ENCODE measurements at regions not wholly inside any gene's neighbourhood (a gene's known extent, or its start where the extent isn't known, plus 50 kb on each side); places are given as distances from the start of the nearest gene placed in this dataset.

DNA sequence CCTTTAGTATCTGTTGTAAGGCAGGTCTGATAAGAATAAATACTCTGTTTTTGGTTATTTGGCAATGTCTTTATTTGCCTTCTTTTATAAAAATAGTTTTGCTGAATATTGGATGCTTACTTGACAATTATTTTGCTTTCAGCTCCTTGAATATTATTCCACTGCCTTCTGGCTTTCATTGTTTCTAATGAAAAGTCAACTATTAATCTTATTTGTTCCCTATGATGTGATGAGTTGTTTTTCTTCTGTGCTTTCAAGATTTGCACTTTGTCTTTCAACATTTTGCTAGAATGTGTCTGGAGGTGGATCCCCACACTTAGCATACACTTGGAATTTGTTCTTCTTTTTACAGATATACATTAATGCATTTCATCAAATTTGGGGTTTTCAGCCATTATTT, 203.8 kb upstream of the PTPRZ1 start:
- FAIRE-seq = no peak
- no peak overlapping the region for H3K9ac ChIP-seq (replicated peaks; ENCODE audit: extremely low read depth, insufficient read depth, low read length)
- dilution Hi-C loops (cut with MboI; ENCODE audit: extremely low pct_ligation_motif_present, low sequenced_read_pairs) = no loop called here

DNA sequence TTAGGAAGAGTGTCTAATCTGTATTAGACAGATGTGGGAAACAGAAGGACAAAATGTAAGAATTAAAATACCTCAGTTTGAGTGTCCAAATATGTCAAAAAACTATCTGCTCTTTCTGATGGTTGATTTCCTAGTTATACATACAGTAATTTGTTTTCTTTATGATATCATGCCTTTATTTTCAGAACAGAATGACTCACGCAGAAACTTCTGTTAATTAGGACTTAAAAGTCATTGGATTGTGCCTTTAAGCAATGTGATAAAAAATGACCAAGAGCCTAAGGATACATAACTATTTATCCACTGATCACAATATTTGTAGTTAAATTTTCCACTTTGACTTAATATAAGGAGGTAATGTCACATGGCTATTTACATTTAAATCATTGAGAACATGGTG, 206.7 kb upstream of the PTPRZ1 start:
- no peaks in the 10 kb centered on the region for H3K9me3 ChIP-seq (replicated peaks; ENCODE audit: control insufficient read depth, insufficient read depth, low read length)
- intact Hi-C loops (cut with micrococcal nuclease) (no loop called here), dilution Hi-C loops (cut with MboI; ENCODE audit: extremely low pct_ligation_motif_present, low sequenced_read_pairs) (no loop called here)
- H3K9ac ChIP-seq (replicated peaks; ENCODE audit: extremely low read depth, insufficient read depth, low read length) = no peak overlapping the region
- CTCF ChIA-PET = interaction anchor here (1.1 kb wide), 1 partner anchor 350 kb away, joined by 4 read pairs; no protein-coding TSS in a partner anchor
- peak; percentile 4 for FAIRE-seq
- peak; percentile 25 for TF ChIP-seq FOS (IDR thresholded peaks at IDR 0.05; ENCODE audit: borderline replicate concordance, insufficient read depth, low read length)
- TF ChIP-seq POLR2A (IDR thresholded peaks at IDR 0.05; ENCODE audit: low read depth, low read length) = no peak
- H3K9me1 ChIP-seq (replicated peaks; ENCODE audit: control insufficient read depth, extremely low read depth, insufficient read depth, low read length) = no peaks in the 10 kb centered on the region
- no TSS peak for BruUV-seq (replicated peaks)
- H4K20me1 ChIP-seq (replicated peaks; ENCODE audit: control insufficient read depth, extremely low read depth, insufficient read depth, low read length) = no peaks in the 10 kb centered on the region
- DNase-seq (ENCODE audit: low read depth, low spot score) = peak; percentile 21
- no peak overlapping the region for H3K27ac ChIP-seq (ENCODE audit: insufficient read depth, low read depth, low read length)
- H3K79me2 ChIP-seq (ENCODE audit: control insufficient read depth, insufficient read depth, low read length) = no peaks in the 10 kb centered on the region
- H2AFZ ChIP-seq (ENCODE audit: low read depth, low read length) = no peak overlapping the region
- no peak overlapping the region for H3K4me3 ChIP-seq (replicated peaks in 1 of 3; ENCODE audit: insufficient read depth in 1 of 3, low read depth in 1 of 3, low read length in 3 of 3)
- H3K4me2 ChIP-seq (ENCODE audit: insufficient read depth, low read length) = no peak overlapping the region
- H3K36me3 ChIP-seq (ENCODE audit: control insufficient read depth in 2 of 2, extremely low read depth in 1 of 2, insufficient read depth in 2 of 2, low read length in 2 of 2) = no peaks in the 10 kb centered on the region
- no peaks in the 10 kb centered on the region for H3K4me1 ChIP-seq (ENCODE audit: control insufficient read depth, extremely low read depth, insufficient read depth, low read length)
- POLR2A ChIA-PET = no interaction called here
- no peaks in the 10 kb centered on the region for H3K27me3 ChIP-seq (ENCODE audit: control insufficient read depth in 2 of 2, insufficient read depth in 2 of 2, low read length in 2 of 2)

More for the DNA sequence above, 203.8 kb upstream of the PTPRZ1 start:
- CTCF ChIA-PET = no interaction called here
- Histone ChIP-seq H3K4me3 (replicated peaks in 1 of 3; ENCODE audit: insufficient read depth in 1 of 3, low read depth in 1 of 3, low read length in 3 of 3) (no peak overlapping the region), H3K27me3 (ENCODE audit: control insufficient read depth in 2 of 2, insufficient read depth in 2 of 2, low read length in 2 of 2) (no peaks in the 10 kb centered on the region), H3K4me2 (ENCODE audit: insufficient read depth, low read length) (no peak overlapping the region), H3K36me3 (ENCODE audit: control insufficient read depth in 2 of 2, extremely low read depth in 1 of 2, insufficient read depth in 2 of 2, low read length in 2 of 2) (no peaks in the 10 kb centered on the region), H4K20me1 (replicated peaks; ENCODE audit: control insufficient read depth, extremely low read depth, insufficient read depth, low read length) (no peaks in the 10 kb centered on the region), H3K27ac (ENCODE audit: insufficient read depth, low read depth, low read length) (no peak overlapping the region), H2AFZ (ENCODE audit: low read depth, low read length) (no peak overlapping the region), H3K9me1 (replicated peaks; ENCODE audit: control insufficient read depth, extremely low read depth, insufficient read depth, low read length) (no peaks in the 10 kb centered on the region), H3K79me2 (ENCODE audit: control insufficient read depth, insufficient read depth, low read length) (no peaks in the 10 kb centered on the region), H3K4me1 (ENCODE audit: control insufficient read depth, extremely low read depth, insufficient read depth, low read length) (no peaks in the 10 kb centered on the region), H3K9me3 (replicated peaks; ENCODE audit: control insufficient read depth, insufficient read depth, low read length) (no peaks in the 10 kb centered on the region)
- intact Hi-C loops (cut with micrococcal nuclease) = no loop called here
- no TSS peak for BruUV-seq (replicated peaks)
- TF ChIP-seq, protein P1, sequence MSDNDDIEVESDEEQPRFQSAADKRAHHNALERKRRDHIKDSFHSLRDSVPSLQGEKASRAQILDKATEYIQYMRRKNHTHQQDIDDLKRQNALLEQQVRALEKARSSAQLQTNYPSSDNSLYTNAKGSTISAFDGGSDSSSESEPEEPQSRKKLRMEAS (IDR thresholded peaks at IDR 0.05; ENCODE audit: insufficient read depth, insufficient read length) = no peak
- no peak for TF ChIP-seq JUN (IDR thresholded peaks at IDR 0.05; ENCODE audit: borderline replicate concordance, insufficient read depth, insufficient read length, low read depth)
- DNase-seq (ENCODE audit: low read depth, low spot score) = no peak
- POLR2A ChIA-PET = no interaction called here
